KMS-11 (cell line): ENCODE measurements at regions not wholly inside any gene's neighbourhood (a gene's known extent, or its start where the extent isn't known, plus 50 kb on each side); places are given as distances from the start of the nearest gene placed in this dataset.

Experiments used
- H2AFZ ChIP-seq: fragments of 200-600 bp; sonication (generic); 2 replicates; pipeline ENCODE4 v1.6.1; 2016; ENCODE audit warnings: antibody characterized with exemption, mixed run types, low read depth
- H3K27ac ChIP-seq: fragments of 200-600 bp; sonication (generic); 2 replicates; pipeline ENCODE4 v1.6.1; 2016; ENCODE audit warnings: mild to moderate bottlenecking, mixed run types
- H3K27me3 ChIP-seq: fragments of 200-600 bp; sonication (generic); 2 replicates; pipeline ENCODE4 v1.6.1; 2017; ENCODE audit warnings: mild to moderate bottlenecking, low read depth, mixed run types, moderate library complexity; ENCODE audit not compliant: insufficient read depth
- H3K36me3 ChIP-seq: fragments of 200-600 bp; sonication (generic); 2 replicates; pipeline ENCODE4 v1.6.1; 2017; ENCODE audit warnings: mild to moderate bottlenecking, mixed run types; ENCODE audit not compliant: insufficient read depth
- H3K4me1 ChIP-seq: fragments of 200-600 bp; sonication (generic); 2 replicates; pipeline ENCODE4 v1.6.1; 2016; ENCODE audit warnings: mild to moderate bottlenecking, low read depth, mixed run types; ENCODE audit not compliant: poor library complexity, severe bottlenecking
- H3K4me2 ChIP-seq: fragments of 200-600 bp; sonication (generic); 2 replicates; pipeline ENCODE4 v1.7.0; 2016; ENCODE audit warnings: mild to moderate bottlenecking, mixed run types
- H3K4me3 ChIP-seq: fragments of 200-600 bp; sonication (generic); IDR thresholded peaks from 2 replicates; pipeline ENCODE4 v1.6.1; 2017; ENCODE audit warnings: low read depth, low read length, mixed read lengths; ENCODE audit not compliant: insufficient read depth
- H3K79me2 ChIP-seq: fragments of 200-600 bp; sonication (generic); 2 replicates; pipeline ENCODE4 v1.6.1; 2016; ENCODE audit warnings: low read depth, mixed run types; ENCODE audit not compliant: insufficient read depth
- H3K9ac ChIP-seq: fragments of 200-600 bp; sonication (generic); 2 replicates; pipeline ENCODE4 v1.6.1; 2016; ENCODE audit warnings: mild to moderate bottlenecking, mixed run types
- H4K20me1 ChIP-seq: fragments of 200-600 bp; sonication (generic); 2 replicates; pipeline ENCODE4 v1.6.1; 2016; ENCODE audit warnings: mild to moderate bottlenecking, mixed run types; ENCODE audit not compliant: insufficient read depth
- CTCF ChIP-seq: fragments of 200-600 bp; sonication (generic); conservative IDR thresholded peaks from 2 replicates; pipeline ENCODE4 v1.6.1; 2017; ENCODE audit warnings: low read depth, mild to moderate bottlenecking, antibody characterized with exemption, low read length, moderate library complexity, mixed read lengths

GRCh38 chr1:80171631-80172030, 1165.1 kb upstream of the ADGRL4 start:
- Histone ChIP-seq H3K27ac (no peak overlapping the region), H3K4me3 (no peak overlapping the region), H3K9ac (no peak overlapping the region), H3K4me2 (no peak overlapping the region), H4K20me1 (no peaks in the 10 kb centered on the region), H3K27me3 (no peaks in the 10 kb centered on the region), H2AFZ (no peak overlapping the region), H3K79me2 (no peaks in the 10 kb centered on the region), H3K36me3 (no peaks in the 10 kb centered on the region), H3K4me1 (no peaks in the 10 kb centered on the region)
- no peak for TF ChIP-seq CTCF

- TF ChIP-seq CTCF: no peak
- Histone ChIP-seq H3K27me3 (no peaks in the 10 kb centered on the region), H2AFZ (no peak overlapping the region), H3K9ac (no peak overlapping the region), H3K79me2 (no peaks in the 10 kb centered on the region), H3K27ac (no peak overlapping the region), H3K4me1 (no peaks in the 10 kb centered on the region), H3K36me3 (no peaks in the 10 kb centered on the region), H4K20me1 (no peaks in the 10 kb centered on the region), H3K4me2 (no peak overlapping the region), H3K4me3 (no peak overlapping the region)
These were observed 1164.4 kb upstream of the ADGRL4 start for GRCh38 chr1:80170811-80171485.

GRCh38 chr1:80164150-80164549, 1157.6 kb upstream of the ADGRL4 start:
- no peak for TF ChIP-seq CTCF
- Histone ChIP-seq H3K4me3 (no peak overlapping the region), H3K9ac (no peak overlapping the region), H3K4me2 (no peak overlapping the region), H3K79me2 (no peaks in the 10 kb centered on the region), H4K20me1 (no peaks in the 10 kb centered on the region), H3K27ac (no peak overlapping the region), H3K36me3 (no peaks in the 10 kb centered on the region), H3K27me3 (no peaks in the 10 kb centered on the region), H2AFZ (no peak overlapping the region), H3K4me1 (no peaks in the 10 kb centered on the region)

GRCh38 chr1:80163686-80164085, 1157.2 kb upstream of the ADGRL4 start:
- no peaks in the 10 kb centered on the region for H3K36me3 ChIP-seq
- no peaks in the 10 kb centered on the region for H3K4me1 ChIP-seq
- H3K27ac ChIP-seq: no peak overlapping the region
- H2AFZ ChIP-seq: no peak overlapping the region
- no peak overlapping the region for H3K4me3 ChIP-seq
- H3K9ac ChIP-seq: no peak overlapping the region
- H3K27me3 ChIP-seq: no peaks in the 10 kb centered on the region
- no peaks in the 10 kb centered on the region for H4K20me1 ChIP-seq
- TF ChIP-seq CTCF: no peak
- no peaks in the 10 kb centered on the region for H3K79me2 ChIP-seq
- no peak overlapping the region for H3K4me2 ChIP-seq
